ENCODE measurements at regions not wholly inside any gene's neighbourhood (a gene's known extent, or its start where the extent isn't known, plus 50 kb on each side); places are given as distances from the start of the nearest gene placed in this dataset.

DNA sequence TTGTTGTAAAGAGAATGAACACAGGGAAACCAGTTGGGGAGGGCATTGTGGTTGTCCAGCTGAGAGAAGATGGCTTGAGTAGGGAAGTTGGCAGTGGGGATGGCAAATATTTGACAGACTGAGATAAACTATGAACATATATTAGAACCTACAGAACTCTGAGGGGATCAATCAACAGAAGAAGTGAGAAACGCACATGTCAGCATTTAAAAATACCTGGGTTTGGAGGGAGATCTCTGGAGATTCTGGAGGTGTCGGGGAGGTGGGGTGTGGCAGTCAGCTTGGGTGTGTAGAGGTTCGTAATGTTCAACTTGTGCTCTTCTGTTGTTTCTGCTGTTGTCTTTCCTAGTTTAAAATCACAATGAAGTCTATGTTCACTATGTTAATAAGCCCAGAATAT lies 517.8 kb downstream of the AACS start:
- DNase-seq, result no peak

GRCh38 chr12:125586441-125586840 lies 521.2 kb downstream of the AACS start:
- DNase-seq, result no peak

- no peak for DNase-seq
Measured at GRCh38 chr12:125593269-125593668, 528.0 kb downstream of the AACS start.

GRCh38 chr12:125604976-125605375 lies 539.7 kb downstream of the AACS start:
- DNase-seq, result no peak

DNA sequence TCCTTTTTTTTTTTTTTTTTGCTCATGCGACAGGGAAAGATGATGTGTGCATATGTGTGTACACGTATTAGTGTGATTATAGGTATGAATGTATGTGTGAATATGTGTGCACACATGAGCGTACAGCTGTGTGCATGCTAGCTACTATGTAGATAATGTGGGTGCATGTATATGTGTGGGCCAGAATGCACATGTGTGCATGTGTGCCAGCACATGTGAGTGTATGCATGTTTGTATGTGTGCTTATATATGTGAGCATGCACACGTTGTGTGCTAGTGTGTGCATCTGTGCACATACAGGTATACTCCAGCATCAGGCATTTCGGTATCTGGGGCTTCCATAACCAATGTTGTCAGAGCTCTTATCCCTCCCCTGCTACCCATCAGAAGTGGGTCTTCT lies 541.1 kb downstream of the AACS start:
- no peak for DNase-seq

DNA sequence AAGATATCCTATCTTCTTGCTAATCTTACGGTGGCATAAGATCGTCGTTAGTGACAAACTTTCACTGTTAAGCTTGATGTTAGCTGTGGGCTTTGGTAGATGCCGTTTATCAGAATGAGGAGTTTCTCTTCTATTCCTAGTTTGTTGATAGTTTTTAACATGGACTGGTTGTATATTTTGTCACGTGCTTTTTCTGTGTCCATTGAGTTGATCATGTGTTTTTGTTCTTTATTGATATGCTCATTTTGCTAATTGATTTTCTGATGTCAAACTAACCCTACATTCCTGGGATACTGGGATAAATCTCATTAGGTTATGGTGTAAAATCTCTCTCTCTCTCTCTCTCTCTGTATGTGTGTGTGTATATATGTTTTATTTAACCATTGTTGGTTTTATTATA lies 545.1 kb downstream of the AACS start:
- no peak for DNase-seq

GRCh38 chr12:125610971-125611370 lies 545.7 kb downstream of the AACS start:
- no peak for DNase-seq

DNA sequence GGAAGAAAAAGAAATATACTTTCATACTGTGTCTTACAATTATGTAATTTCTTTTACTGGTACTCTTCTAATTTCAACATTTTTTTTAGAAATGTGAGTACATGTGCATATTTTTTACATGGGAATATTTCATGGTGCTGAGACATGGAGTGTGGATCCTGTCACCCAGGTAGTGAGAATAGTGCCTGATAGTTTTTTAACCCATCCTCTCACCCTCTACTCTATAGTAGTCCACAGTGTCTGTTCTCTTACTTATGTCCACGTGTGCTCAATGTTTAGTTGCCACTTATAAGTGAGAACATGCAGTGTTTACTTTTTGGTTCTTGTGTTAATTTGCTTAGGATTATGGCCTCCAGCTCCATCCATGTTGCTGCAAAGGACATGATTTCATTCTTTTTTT lies 548.8 kb downstream of the AACS start:
- no peak for DNase-seq

GRCh38 chr12:125619723-125620122 lies 554.5 kb downstream of the AACS start:
- DNase-seq, result no peak

- no peak for DNase-seq
Measured at GRCh38 chr12:125633686-125634085, 568.5 kb downstream of the AACS start.

- DNase-seq, result no peak
Measured at GRCh38 chr12:125634813-125635212, 569.6 kb downstream of the AACS start.

DNA sequence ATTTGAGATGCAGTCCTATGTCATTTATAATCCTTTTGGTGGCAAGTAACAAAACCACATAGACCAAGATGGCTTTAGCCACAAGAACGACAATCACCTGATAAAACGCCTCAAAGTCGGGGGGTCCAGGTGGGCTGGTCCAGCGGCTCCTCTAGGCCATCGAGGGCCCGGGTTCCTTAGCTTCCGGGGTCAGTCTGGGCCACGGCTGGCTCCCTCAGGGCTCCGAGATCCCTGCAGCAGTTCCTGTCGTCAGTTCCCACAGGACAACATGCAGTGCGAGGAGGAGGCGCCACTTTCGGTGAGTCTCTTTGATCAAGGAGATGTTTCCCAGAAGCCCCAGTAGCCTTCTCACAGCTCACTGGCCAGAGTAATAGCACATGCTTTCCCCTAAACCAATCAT lies 574.6 kb downstream of the AACS start:
- DNase-seq, result no peak

- DNase-seq, result no peak
Measured at GRCh38 chr12:125643055-125643454, 577.8 kb downstream of the AACS start.

DNA sequence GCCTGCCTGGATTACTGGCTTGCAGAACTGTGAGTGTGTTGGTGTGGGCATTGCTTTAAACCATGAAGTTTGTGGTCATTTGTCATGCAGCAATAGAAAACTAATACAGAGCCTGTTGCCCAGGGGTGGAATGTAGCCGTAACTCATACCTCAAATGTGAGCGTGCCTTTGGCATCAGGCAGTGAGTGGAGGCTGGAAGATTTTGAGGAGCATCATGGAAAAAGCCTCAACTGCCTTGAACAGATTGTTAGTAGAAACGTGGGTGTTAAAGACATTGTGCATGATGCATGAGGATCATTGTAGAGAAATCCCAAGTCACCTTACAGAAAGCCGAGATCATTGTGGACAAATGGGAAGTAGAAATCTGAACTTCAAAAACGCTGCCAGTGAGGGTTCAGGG lies 580.5 kb downstream of the AACS start:
- DNase-seq, result no peak

- no peak for DNase-seq
Measured at GRCh38 chr12:125650587-125650986, 585.4 kb downstream of the AACS start.

- no peak for DNase-seq
Measured at GRCh38 chr12:125651625-125652024, 586.4 kb downstream of the AACS start.

GRCh38 chr12:125652681-125653080 lies 587.4 kb downstream of the AACS start:
- no peak for DNase-seq

GRCh38 chr12:125657681-125658080 lies 592.4 kb downstream of the AACS start:
- no peak for DNase-seq

GRCh38 chr12:125674554-125675338 lies 609.5 kb downstream of the AACS start:
- no peak for DNase-seq

DNA sequence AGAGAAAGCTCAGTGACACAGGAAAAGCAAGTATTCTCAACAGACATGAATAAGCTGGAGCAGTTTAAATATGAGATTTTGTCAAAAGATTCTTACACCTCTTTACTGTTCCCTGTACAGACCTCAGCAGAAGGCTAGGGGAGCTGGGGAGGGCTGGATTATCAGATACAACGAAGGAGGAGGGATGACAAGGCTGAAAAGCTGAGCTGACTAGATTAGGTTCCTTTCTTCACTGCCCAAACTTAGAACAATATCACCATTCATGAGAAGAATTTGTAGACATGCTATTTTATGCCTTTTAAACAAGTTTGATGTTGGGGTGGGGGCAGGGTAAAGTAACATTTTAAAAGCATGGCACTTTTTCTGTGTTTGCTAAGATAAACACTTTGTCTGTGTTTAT lies 611.1 kb downstream of the AACS start:
- DNase-seq, result no peak

DNA sequence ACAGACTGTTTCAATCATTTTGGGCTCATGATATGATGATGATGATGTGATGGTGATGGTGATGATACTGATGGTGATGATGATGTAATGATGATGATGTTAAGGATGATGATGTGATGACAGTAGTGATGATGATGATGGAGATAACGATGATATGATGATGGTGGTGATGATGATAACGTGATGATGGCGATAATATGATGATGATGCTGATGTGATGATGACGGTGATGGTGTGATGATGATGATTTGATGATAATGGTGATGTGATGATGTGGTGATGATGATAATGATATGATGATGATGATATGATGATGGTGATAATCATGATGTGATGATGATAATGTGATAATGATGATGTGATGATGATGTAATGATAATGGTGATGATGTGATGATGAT lies 612.6 kb downstream of the AACS start:
- no peak for DNase-seq

DNA sequence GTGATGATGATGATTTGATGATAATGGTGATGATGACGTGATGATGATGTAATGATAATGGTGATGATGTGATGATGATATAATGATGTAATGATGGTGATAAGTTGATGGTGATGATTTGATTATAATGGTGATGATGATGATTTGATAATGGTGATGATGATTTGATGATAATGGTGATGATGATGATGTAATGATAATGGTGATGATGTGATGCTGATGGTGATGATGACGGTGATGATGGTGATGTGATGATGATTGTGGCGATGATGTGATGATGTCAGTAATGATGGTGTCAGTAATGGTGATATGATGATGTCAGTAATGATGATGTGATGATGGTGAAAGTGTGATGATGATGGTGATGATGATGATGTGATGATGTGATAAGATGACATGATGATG lies 613.4 kb downstream of the AACS start:
- DNase-seq, result no peak

- no peak for DNase-seq
Measured at GRCh38 chr12:125683748-125684381, 618.6 kb downstream of the AACS start.

- no peak for DNase-seq
Measured at GRCh38 chr12:125684968-125685790, 619.9 kb downstream of the AACS start.
